Activated T-cell treated with anti-CD3 and anti-CD28 coated beads for 48 hours (primary cell): ENCODE measurements at regions not wholly inside any gene's neighbourhood (a gene's known extent, or its start where the extent isn't known, plus 50 kb on each side); places are given as distances from the start of the nearest gene placed in this dataset.

ENCODE experiments used
- DNase-seq: peaks from one replicate; pipeline ENCODE4 v3.0.0-alpha.2; 2020; ENCODE audit warnings: low read depth

- no peak for DNase-seq
These were observed 211.9 kb downstream of the MYCN start for GRCh38 chr2:16152071-16152927.

GRCh38 chr2:16151651-16152050, 211.3 kb downstream of the MYCN start:
- DNase-seq, result no peak

GRCh38 chr2:16151281-16151570, 210.9 kb downstream of the MYCN start:
- DNase-seq, result no peak

GRCh38 chr2:16150456-16151280, 210.3 kb downstream of the MYCN start:
- no peak for DNase-seq

GRCh38 chr2:16149349-16150243, 209.2 kb downstream of the MYCN start:
- no peak for DNase-seq

- no peak for DNase-seq
These were observed 208.4 kb downstream of the MYCN start for GRCh38 chr2:16148632-16149348.

- no peak for DNase-seq
These were observed 202.3 kb downstream of the MYCN start for GRCh38 chr2:16142383-16143361.

GRCh38 chr2:16141641-16141921, 201.2 kb downstream of the MYCN start:
- DNase-seq, result no peak

GRCh38 chr2:16140771-16141640, 200.7 kb downstream of the MYCN start:
- DNase-seq, result no peak

GRCh38 chr2:16139663-16140615, 199.6 kb downstream of the MYCN start:
- DNase-seq, result no peak

- DNase-seq, result no peak
These were observed 198.7 kb downstream of the MYCN start for GRCh38 chr2:16138811-16139662.

GRCh38 chr2:16137080-16137755, 196.9 kb downstream of the MYCN start:
- no peak for DNase-seq

GRCh38 chr2:16136461-16137035, 196.2 kb downstream of the MYCN start:
- DNase-seq, result no peak

GRCh38 chr2:16135913-16136310, 195.6 kb downstream of the MYCN start:
- DNase-seq, result no peak

GRCh38 chr2:16135196-16135912, 195.0 kb downstream of the MYCN start:
- no peak for DNase-seq
